ENCODE measurements at regions not wholly inside any gene's neighbourhood (a gene's known extent, or its start where the extent isn't known, plus 50 kb on each side); places are given as distances from the start of the nearest gene placed in this dataset.
A peak's percentile ranks its signal among the peaks of the same experiment; 100 is the strongest.

GRCh38 chrX:40298572-40299479 lies 201.1 kb upstream of the BCOR start:
- peaks cover 0 to 4% (median 3%) of the 10 kb centered on the region in 3 donors for H3K9me3 Mint-ChIP-seq
- peak overlapping the region in 1 of 3 donors; percentile 78 for H3K27ac Mint-ChIP-seq
- H3K36me3 Mint-ChIP-seq: no peaks in the 10 kb centered on the region
- H3K4me1 Mint-ChIP-seq: peaks cover 0 to 16% (median 1%) of the 10 kb centered on the region in 3 donors
- no peak overlapping the region for H3K4me3 Mint-ChIP-seq
- peaks cover 21% of the 10 kb centered on the region for H3K27me3 Mint-ChIP-seq

DNA sequence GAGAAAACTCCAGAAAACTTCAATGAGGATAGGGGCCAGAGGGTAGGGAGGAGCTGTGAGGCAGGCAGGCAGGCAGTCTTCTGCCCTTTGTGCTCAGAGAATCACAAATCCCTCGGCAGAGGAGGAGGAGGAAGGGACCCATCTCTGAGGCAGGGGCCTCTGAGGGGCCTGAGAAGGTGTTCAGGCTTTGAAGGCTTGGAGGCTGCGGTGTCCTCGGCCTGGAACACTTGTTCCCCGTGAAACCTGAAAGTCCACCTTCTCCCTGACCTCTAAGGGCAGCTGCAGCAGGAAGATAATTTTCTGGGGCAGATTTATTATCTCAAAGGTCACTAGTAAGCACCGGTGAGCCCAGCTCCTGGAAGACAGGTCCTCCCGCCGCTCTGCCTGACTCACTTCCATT lies 200.3 kb upstream of the BCOR start:
- Mint-ChIP-seq H3K27me3 (peaks cover 23% of the 10 kb centered on the region), H3K9me3 (peaks cover 0 to 1% (median 0%) of the 10 kb centered on the region in 3 donors), H3K27ac (peak overlapping the region in 1 of 3 donors; percentile 14), H3K4me3 (no peak overlapping the region), H3K4me1 (peaks cover 0 to 9% (median 0%) of the 10 kb centered on the region in 3 donors), H3K36me3 (no peaks in the 10 kb centered on the region)

DNA sequence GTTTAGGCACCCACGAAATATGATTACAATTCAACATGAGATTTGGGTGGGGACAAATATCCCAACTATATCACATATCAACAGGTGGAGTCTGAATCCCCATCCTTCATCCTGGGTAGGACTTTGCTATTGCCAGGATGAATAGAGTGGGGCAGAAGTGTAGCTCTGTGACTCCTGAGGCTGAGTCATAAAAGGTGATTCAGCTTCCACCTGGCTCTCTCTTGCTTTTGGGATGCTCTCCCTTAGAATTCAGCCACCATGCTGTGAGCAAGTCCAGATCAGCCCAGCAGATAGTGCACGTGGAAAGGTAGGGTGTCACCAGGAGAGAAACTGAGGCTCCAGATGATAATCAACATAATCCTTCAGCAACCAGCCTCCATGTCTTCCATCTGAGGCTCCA lies 193.8 kb upstream of the BCOR start:
- Mint-ChIP-seq H3K4me1 (no peaks in the 10 kb centered on the region), H3K4me3 (no peak overlapping the region), H3K36me3 (no peaks in the 10 kb centered on the region), H3K27ac (no peak overlapping the region), H3K9me3 (peaks cover 6 to 12% (median 6%) of the 10 kb centered on the region in 3 donors), H3K27me3 (peaks cover 9% of the 10 kb centered on the region)

GRCh38 chrX:40290517-40290916 lies 192.8 kb upstream of the BCOR start:
- H3K27me3 Mint-ChIP-seq: peaks cover 7% of the 10 kb centered on the region
- peaks cover 8 to 13% (median 10%) of the 10 kb centered on the region in 3 donors for H3K9me3 Mint-ChIP-seq
- H3K4me1 Mint-ChIP-seq: no peaks in the 10 kb centered on the region
- no peak overlapping the region for H3K4me3 Mint-ChIP-seq
- H3K27ac Mint-ChIP-seq: no peak overlapping the region
- H3K36me3 Mint-ChIP-seq: no peaks in the 10 kb centered on the region

GRCh38 chrX:40285876-40286275 lies 188.1 kb upstream of the BCOR start:
- Mint-ChIP-seq H3K4me3 (peak overlapping the region in 2 of 4 donors; percentile 10 to 43), H3K27me3 (peaks cover 2% of the 10 kb centered on the region), H3K36me3 (no peaks in the 10 kb centered on the region), H3K9me3 (peaks cover 9 to 15% (median 12%) of the 10 kb centered on the region in 3 donors), H3K4me1 (peaks cover 0 to 3% (median 2%) of the 10 kb centered on the region in 3 donors), H3K27ac (no peak overlapping the region)

GRCh38 chrX:40284852-40285251 lies 187.1 kb upstream of the BCOR start:
- H3K27ac Mint-ChIP-seq: no peak overlapping the region
- H3K36me3 Mint-ChIP-seq: no peaks in the 10 kb centered on the region
- H3K9me3 Mint-ChIP-seq: peaks cover 7 to 13% (median 8%) of the 10 kb centered on the region in 3 donors
- H3K4me3 Mint-ChIP-seq: no peak overlapping the region
- peaks cover 0 to 3% (median 2%) of the 10 kb centered on the region in 3 donors for H3K4me1 Mint-ChIP-seq
- peaks cover 2% of the 10 kb centered on the region for H3K27me3 Mint-ChIP-seq

DNA sequence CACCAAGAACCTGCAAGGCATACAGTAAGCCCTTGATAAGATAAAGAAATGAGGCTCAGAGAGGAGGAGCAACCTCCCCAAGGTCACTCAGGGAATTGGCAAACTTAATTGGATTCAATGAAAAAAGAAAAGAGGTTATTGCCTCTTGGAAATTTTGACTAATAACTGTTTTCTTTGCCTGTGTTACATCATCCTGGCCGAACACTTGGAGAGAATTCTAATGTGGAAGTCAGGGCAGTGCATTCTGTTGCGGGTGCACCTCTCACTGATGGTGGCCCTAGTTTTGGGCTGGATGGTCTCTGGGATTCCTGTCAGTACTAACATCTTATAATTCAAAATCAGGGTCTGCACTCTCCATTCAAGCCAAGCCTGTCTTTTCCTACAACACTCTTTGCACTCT lies 186.2 kb upstream of the BCOR start:
- H3K9me3 Mint-ChIP-seq: peaks cover 7 to 9% (median 8%) of the 10 kb centered on the region in 3 donors
- H3K27me3 Mint-ChIP-seq: peaks cover 2% of the 10 kb centered on the region
- H3K4me3 Mint-ChIP-seq: no peak overlapping the region
- H3K27ac Mint-ChIP-seq: peak overlapping the region in 1 of 3 donors; percentile 85
- peaks cover 0 to 3% (median 2%) of the 10 kb centered on the region in 3 donors for H3K4me1 Mint-ChIP-seq
- no peaks in the 10 kb centered on the region for H3K36me3 Mint-ChIP-seq

DNA sequence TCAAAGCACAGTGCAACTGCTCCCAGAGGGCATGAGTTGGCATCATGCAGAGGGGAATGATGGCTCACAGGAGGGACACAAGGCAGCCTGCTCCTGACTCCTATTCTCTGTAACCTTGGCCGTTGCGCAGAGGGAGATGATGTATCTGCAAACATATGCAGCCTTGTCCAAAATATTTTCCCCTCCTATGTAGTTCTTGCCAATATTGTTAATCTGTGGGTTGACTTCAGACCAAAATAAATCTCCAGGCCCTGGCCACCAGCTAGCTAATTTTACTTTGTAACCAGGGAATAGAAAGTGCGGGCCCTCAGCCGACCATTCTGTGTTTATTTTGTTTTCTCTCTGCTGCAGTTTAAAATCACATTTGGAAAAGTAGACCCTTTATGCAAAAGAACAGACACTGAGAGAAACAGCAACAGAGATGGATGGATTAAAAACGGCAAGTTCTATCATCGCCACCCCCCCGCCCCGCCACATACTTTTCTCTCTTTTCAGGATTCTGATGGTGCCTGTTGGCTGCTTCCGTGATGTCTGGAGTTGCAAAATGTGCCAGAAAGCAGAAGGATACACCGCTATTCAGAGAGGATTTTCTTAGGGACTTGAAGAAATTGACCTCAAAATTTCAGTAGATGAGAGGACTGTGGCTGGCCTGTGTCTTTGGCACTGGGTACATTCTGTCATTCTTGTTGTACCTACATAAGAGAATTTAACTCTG lies 185.3 kb upstream of the BCOR start:
- Mint-ChIP-seq H3K4me3 (no peak overlapping the region), H3K9me3 (peaks cover 7 to 9% (median 8%) of the 10 kb centered on the region in 3 donors), H3K27me3 (peaks cover 2% of the 10 kb centered on the region), H3K36me3 (no peaks in the 10 kb centered on the region), H3K4me1 (peaks cover 0 to 3% (median 2%) of the 10 kb centered on the region in 3 donors), H3K27ac (no peak overlapping the region)

DNA sequence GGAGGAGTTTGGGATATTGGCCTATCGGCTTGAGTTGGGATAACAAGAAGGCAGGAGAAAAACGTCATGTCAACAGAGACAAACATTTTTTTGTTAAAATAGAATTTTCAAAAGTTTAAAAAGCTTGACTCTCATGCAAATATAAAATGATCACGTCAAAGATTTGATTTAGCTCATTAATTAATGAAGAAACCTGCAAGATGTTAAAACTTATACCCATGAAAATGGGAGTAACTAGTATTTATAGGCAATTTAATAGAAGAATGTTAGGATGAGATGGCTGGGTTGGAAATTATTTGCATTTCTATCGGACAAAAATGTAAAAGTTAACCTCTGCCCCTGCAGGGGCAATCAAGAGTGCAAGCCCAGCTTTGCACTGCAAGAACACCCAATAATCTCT lies 184.6 kb upstream of the BCOR start:
- Mint-ChIP-seq H3K36me3 (no peaks in the 10 kb centered on the region), H3K27me3 (peaks cover 2% of the 10 kb centered on the region), H3K9me3 (peaks cover 3 to 9% (median 8%) of the 10 kb centered on the region in 3 donors), H3K4me3 (no peak overlapping the region), H3K27ac (no peak overlapping the region), H3K4me1 (peaks cover 0 to 3% (median 2%) of the 10 kb centered on the region in 3 donors)

- Mint-ChIP-seq H3K9me3 (peaks cover 1 to 11% (median 6%) of the 10 kb centered on the region in 3 donors), H3K36me3 (no peaks in the 10 kb centered on the region), H3K27ac (no peak overlapping the region), H3K4me3 (peak overlapping the region in 1 of 4 donors; percentile 77), H3K27me3 (peaks cover 2% of the 10 kb centered on the region), H3K4me1 (peaks cover 0 to 3% (median 2%) of the 10 kb centered on the region in 3 donors)
Measured at GRCh38 chrX:40281336-40282005, 183.7 kb upstream of the BCOR start.

- no peaks in the 10 kb centered on the region for H3K36me3 Mint-ChIP-seq
- peaks cover 0 to 9% (median under 1%) of the 10 kb centered on the region in 3 donors for H3K9me3 Mint-ChIP-seq
- peaks cover 2% of the 10 kb centered on the region for H3K27me3 Mint-ChIP-seq
- H3K4me3 Mint-ChIP-seq: peak overlapping the region in 1 of 4 donors; percentile 43
- H3K4me1 Mint-ChIP-seq: peaks cover 0 to 3% (median 2%) of the 10 kb centered on the region in 3 donors
- no peak overlapping the region for H3K27ac Mint-ChIP-seq
Measured at GRCh38 chrX:40279762-40280161, 182.0 kb upstream of the BCOR start.

DNA sequence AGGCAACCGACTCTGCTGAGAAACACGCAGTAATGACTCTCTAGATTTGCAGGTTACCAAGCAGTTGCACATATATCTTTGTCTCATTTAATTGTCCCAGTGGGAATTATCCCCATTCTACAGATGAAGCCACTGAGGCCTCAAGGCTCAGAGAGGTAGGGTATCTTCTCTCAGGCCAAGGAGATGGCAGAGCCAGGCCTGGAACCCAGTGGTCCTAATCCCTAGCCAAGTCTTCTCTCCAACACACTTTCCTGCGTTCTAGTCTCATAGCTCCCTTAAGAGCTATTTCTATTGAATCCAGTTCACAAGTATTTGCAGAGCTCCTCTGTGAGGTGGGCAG lies 181.3 kb upstream of the BCOR start:
- Mint-ChIP-seq H3K36me3 (no peaks in the 10 kb centered on the region), H3K4me3 (no peak overlapping the region), H3K4me1 (peaks cover 0 to 3% (median 2%) of the 10 kb centered on the region in 3 donors), H3K27me3 (peaks cover 2% of the 10 kb centered on the region), H3K27ac (peak overlapping the region in 1 of 3 donors; percentile 89), H3K9me3 (peaks cover 0 to 9% (median 0%) of the 10 kb centered on the region in 3 donors)

- Mint-ChIP-seq H3K36me3 (no peaks in the 10 kb centered on the region), H3K27me3 (peaks cover 2% of the 10 kb centered on the region), H3K4me1 (peaks cover 0 to 3% (median 2%) of the 10 kb centered on the region in 3 donors), H3K27ac (peak overlapping the region in 1 of 3 donors; percentile 89), H3K4me3 (no peak overlapping the region), H3K9me3 (peaks cover 0 to 9% (median 0%) of the 10 kb centered on the region in 3 donors)
Measured at GRCh38 chrX:40278340-40279090, 180.8 kb upstream of the BCOR start.

- Mint-ChIP-seq H3K9me3 (peaks cover 0 to 9% (median 0%) of the 10 kb centered on the region in 3 donors), H3K27ac (no peak overlapping the region), H3K4me3 (no peak overlapping the region), H3K27me3 (peaks cover 2% of the 10 kb centered on the region), H3K36me3 (no peaks in the 10 kb centered on the region), H3K4me1 (peaks cover 0 to 3% (median 2%) of the 10 kb centered on the region in 3 donors)
Measured at GRCh38 chrX:40277672-40278071, 179.9 kb upstream of the BCOR start.
